Upper lobe of left lung (tissue), 6 donors: ENCODE measurements at regions not wholly inside any gene's neighbourhood (a gene's known extent, or its start where the extent isn't known, plus 50 kb on each side); places are given as distances from the start of the nearest gene placed in this dataset.

Experiments
- ATAC-seq, 2 donors: fragments of 200-7000 bp; cut with Tn5 transposase; one replicate each; pipeline ENCODE4 v1.9.1; 2022; ENCODE audit warnings: mild to moderate bottlenecking in 2 of 2, moderate library complexity in 2 of 2; ENCODE audit not compliant: low FRiP score in 2 of 2
- DNase-seq, 2 donors: peaks; one replicate each; pipeline ENCODE4 v3.0.0-alpha.2; 2019 to 2020
- H3K27ac ChIP-seq, 4 donors: fragments of 200-600 bp; sonication (generic); one replicate each; pipeline ENCODE4 v1.5.1; 2016 to 2019
- H3K27me3 ChIP-seq, 4 donors: fragments of 200-600 bp; sonication (generic); one replicate each; pipeline ENCODE4 v1.5.1; 2017 to 2019
- H3K36me3 ChIP-seq, 4 donors: fragments of 200-600 bp; sonication (generic); one replicate each; pipeline ENCODE4 v1.5.1; 2016 to 2019
- H3K4me1 ChIP-seq, 4 donors: fragments of 200-600 bp; sonication (generic); one replicate each; pipeline ENCODE4 v1.5.1; 2018 to 2019
- H3K4me3 ChIP-seq, 4 donors: fragments of 200-600 bp; sonication (generic); one replicate each; pipeline ENCODE4 v1.5.1; 2017 to 2019; ENCODE audit warnings: mild to moderate bottlenecking in 2 of 4, moderate library complexity in 1 of 4
- H3K9me3 ChIP-seq, 4 donors: fragments of 200-600 bp; sonication (generic); one replicate each; pipeline ENCODE4 v1.5.1; 2018 to 2019
- EP300 ChIP-seq, 4 donors: sonication (generic); formaldehyde crosslinking; IDR thresholded peaks; one replicate each; pipeline ENCODE4 v1.5.1; 2017; ENCODE audit warnings: antibody characterized with exemption in 4 of 4, control low read depth in 2 of 4
- POLR2A ChIP-seq, 4 donors: fragments of 450-650 bp; IDR thresholded peaks; one replicate each; pipeline ENCODE4 v1.5.1; 2016 to 2017; ENCODE audit warnings: antibody characterized with exemption in 4 of 4, mild to moderate bottlenecking in 2 of 4
- POLR2AphosphoS5 ChIP-seq, 2 donors: sonication (generic); formaldehyde crosslinking; IDR thresholded peaks; one replicate each; pipeline ENCODE4 v1.5.1; 2017; ENCODE audit warnings: antibody characterized with exemption in 2 of 2
- WGBS, 2 donors: methylation state at CpG; one replicate each; pipeline ENCODE4 v1.1.5; 2017 to 2018; 5-methylcytosine and 5-hydroxymethylcytosine counted together
- TF ChIP-seq, protein P1 (sequence below), 6 experiments: fragments of 450-650 bp in 4 of 6; fragments of 200-600 bp in 2 of 6; sonication (generic) in 2 of 6; IDR thresholded peaks; one replicate each; pipeline ENCODE4 v1.5.1; 2016 to 2019; ENCODE audit warnings: antibody characterized with exemption in 6 of 6
- donor health status: DM: no; HTN: no; CAD: no; lungs with moderate emphysema.
- donor health status: DM: no; HTN: yes; CAD: no; lungs with severe emphysema.

DNA sequence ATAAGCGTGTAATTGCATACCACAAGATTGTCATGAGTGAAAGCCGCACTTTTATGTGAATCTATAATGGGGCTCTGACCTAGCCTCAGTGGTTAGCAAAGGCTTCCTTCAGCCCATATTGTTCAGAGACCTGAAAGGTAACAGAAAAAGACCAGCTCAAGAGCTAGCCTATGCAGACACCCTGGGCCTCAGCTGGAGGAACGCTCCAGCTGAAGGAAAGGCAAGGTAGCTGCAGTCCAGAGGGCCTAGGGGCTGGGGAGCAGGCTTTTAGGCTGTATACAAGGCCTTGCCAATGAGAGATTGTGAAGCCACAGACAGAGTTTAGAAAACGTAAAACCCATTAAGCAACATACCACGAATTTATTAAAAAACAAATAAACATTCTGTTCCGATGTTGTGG, 246.6 kb upstream of the GHITM start:
- no peak for ATAC-seq
- Histone ChIP-seq H3K27me3 (no peaks in the 10 kb centered on the region), H3K36me3 (no peaks in the 10 kb centered on the region), H3K27ac (no peak overlapping the region), H3K9me3 (no peaks in the 10 kb centered on the region), H3K4me1 (no peaks in the 10 kb centered on the region), H3K4me3 (no peak overlapping the region)
- 80 to 86% methylated on average over 6 of the region's 6 CpGs for WGBS, 2 donors
- no peak for DNase-seq
- TF ChIP-seq EP300 (IDR thresholded peaks at IDR 0.05) (no peak), POLR2AphosphoS5 (IDR thresholded peaks at IDR 0.05) (no peak), POLR2A (IDR thresholded peaks at IDR 0.05) (no peak)
- TF ChIP-seq, protein P1, sequence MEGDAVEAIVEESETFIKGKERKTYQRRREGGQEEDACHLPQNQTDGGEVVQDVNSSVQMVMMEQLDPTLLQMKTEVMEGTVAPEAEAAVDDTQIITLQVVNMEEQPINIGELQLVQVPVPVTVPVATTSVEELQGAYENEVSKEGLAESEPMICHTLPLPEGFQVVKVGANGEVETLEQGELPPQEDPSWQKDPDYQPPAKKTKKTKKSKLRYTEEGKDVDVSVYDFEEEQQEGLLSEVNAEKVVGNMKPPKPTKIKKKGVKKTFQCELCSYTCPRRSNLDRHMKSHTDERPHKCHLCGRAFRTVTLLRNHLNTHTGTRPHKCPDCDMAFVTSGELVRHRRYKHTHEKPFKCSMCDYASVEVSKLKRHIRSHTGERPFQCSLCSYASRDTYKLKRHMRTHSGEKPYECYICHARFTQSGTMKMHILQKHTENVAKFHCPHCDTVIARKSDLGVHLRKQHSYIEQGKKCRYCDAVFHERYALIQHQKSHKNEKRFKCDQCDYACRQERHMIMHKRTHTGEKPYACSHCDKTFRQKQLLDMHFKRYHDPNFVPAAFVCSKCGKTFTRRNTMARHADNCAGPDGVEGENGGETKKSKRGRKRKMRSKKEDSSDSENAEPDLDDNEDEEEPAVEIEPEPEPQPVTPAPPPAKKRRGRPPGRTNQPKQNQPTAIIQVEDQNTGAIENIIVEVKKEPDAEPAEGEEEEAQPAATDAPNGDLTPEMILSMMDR (IDR thresholded peaks at IDR 0.05), result no peak

DNA sequence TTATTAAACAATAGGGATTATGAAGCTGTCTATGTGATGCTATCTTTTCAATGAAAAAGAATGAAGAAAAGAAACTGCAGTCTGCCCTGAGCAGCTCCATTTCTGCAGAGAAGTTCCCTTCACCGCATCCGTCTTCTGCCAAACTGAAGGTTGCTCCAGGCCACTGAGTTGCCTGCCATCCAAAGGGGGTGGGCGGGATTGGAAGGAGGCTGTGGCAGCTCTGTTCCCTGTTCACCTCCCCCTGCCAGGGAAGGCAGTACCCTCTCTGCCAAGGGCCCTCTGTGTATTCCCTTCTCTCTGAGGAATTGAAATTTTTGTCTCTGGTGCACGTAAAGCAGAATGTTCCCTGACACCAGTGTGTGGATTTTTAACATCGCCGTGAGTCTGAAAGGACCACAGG, 243.1 kb upstream of the GHITM start:
- 90 to 93% methylated on average over 6 of the region's 6 CpGs for WGBS, 2 donors
- no peak for ATAC-seq
- H3K36me3 ChIP-seq, result no peaks in the 10 kb centered on the region
- H3K27ac ChIP-seq, result no peak overlapping the region
- H3K4me1 ChIP-seq, result no peaks in the 10 kb centered on the region
- H3K4me3 ChIP-seq, result no peak overlapping the region
- DNase-seq, result no peak
- no peaks in the 10 kb centered on the region for H3K9me3 ChIP-seq
- TF ChIP-seq POLR2AphosphoS5 (IDR thresholded peaks at IDR 0.05) (no peak), EP300 (IDR thresholded peaks at IDR 0.05) (no peak), POLR2A (IDR thresholded peaks at IDR 0.05) (no peak)
- TF ChIP-seq, protein P1 (IDR thresholded peaks at IDR 0.05), result no peak
- H3K27me3 ChIP-seq, result no peaks in the 10 kb centered on the region

DNA sequence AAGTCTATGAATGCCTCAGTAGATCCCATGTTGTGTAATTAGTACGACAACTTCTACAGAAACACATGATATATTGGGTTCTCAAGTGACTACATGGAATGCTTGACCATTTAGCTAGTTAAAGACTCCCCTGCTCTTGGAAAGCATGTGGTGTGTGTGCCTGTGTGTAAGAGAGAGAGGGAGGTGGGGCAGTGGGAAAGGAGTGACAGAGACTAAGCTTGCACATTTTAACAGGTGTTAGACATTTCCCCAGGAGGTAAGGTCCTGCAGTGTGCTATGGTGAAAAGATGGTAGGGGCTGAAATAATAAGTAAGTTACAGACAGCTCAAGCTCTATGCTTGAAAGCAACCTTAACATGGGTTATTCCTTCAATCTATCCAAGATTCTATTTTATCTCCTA, 241.7 kb upstream of the GHITM start:
- H3K27me3 ChIP-seq, result no peaks in the 10 kb centered on the region
- TF ChIP-seq POLR2AphosphoS5 (IDR thresholded peaks at IDR 0.05) (no peak), EP300 (IDR thresholded peaks at IDR 0.05) (no peak), POLR2A (IDR thresholded peaks at IDR 0.05) (no peak)
- TF ChIP-seq, protein P1 (IDR thresholded peaks at IDR 0.05), result no peak
- ATAC-seq (no peak), DNase-seq (no peak)
- no peaks in the 10 kb centered on the region for H3K9me3 ChIP-seq
- no peak overlapping the region for H3K4me3 ChIP-seq
- H3K27ac ChIP-seq, result no peak overlapping the region
- no peaks in the 10 kb centered on the region for H3K4me1 ChIP-seq
- WGBS, 2 donors, result 70 to 79% methylated on average over 1 of the region's 1 CpG
- no peaks in the 10 kb centered on the region for H3K36me3 ChIP-seq

DNA sequence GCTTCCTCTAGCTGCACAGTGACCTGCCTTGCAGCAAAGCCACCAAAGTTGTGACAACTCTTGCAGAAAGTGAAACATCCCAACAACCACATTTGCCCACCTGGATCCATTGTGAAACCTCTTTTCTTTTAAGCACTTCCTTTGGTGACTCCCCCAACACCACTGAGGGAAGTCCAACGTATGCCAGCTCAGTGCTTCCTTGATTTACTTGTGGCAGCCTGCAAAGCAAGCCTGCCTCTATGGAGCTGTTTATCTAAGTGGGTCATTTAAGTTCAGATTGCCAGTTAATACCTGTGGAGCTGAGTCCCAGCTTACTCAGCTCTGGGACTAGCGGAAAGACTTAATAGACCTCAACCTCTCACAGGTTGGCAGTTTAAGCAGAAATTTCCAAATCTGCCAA, 230.8 kb upstream of the GHITM start:
- DNase-seq (no peak), ATAC-seq (no peak)
- 50 to 70% methylated on average over 2 of the region's 2 CpGs for WGBS, 2 donors
- Histone ChIP-seq H3K27ac (no peak overlapping the region), H3K4me1 (no peaks in the 10 kb centered on the region), H3K36me3 (no peaks in the 10 kb centered on the region), H3K9me3 (no peaks in the 10 kb centered on the region), H3K27me3 (no peaks in the 10 kb centered on the region), H3K4me3 (no peak overlapping the region)
- no peak for TF ChIP-seq POLR2AphosphoS5 (IDR thresholded peaks at IDR 0.05)
- TF ChIP-seq EP300 (IDR thresholded peaks at IDR 0.05), result no peak
- TF ChIP-seq POLR2A (IDR thresholded peaks at IDR 0.05), result no peak
- TF ChIP-seq, protein P1 (IDR thresholded peaks at IDR 0.05), result no peak

DNA sequence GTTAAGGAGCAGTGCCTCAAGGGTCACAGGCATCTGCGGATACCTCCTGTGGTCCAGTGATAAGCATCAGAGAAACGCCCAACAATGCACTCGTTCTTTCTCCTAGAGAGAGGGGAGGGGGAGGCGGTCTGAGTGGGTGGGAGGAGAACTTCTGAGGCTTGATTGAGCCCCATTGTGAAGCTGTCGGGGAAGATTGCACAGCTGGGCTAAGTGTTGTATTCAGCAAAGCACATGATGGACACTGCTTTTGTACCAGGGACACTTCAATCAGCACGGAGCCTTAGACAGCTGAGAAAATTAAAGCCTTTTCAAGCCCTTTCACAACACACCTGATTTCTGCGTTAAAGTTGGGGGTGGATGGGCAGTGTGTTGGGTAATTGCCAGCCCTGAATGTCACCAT, 230.3 kb upstream of the GHITM start:
- no peak overlapping the region for H3K27ac ChIP-seq
- H3K36me3 ChIP-seq, result no peaks in the 10 kb centered on the region
- ATAC-seq (no peak), DNase-seq (no peak)
- no peaks in the 10 kb centered on the region for H3K27me3 ChIP-seq
- 26 to 45% methylated on average over 7 of the region's 7 CpGs for WGBS, 2 donors
- H3K4me1 ChIP-seq, result no peaks in the 10 kb centered on the region
- H3K4me3 ChIP-seq, result no peak overlapping the region
- TF ChIP-seq EP300 (IDR thresholded peaks at IDR 0.05), result no peak
- TF ChIP-seq, protein P1 (IDR thresholded peaks at IDR 0.05), result no peak
- no peak for TF ChIP-seq POLR2AphosphoS5 (IDR thresholded peaks at IDR 0.05)
- no peak for TF ChIP-seq POLR2A (IDR thresholded peaks at IDR 0.05)
- no peaks in the 10 kb centered on the region for H3K9me3 ChIP-seq
